ENCODE measurements at regions not wholly inside any gene's neighbourhood (a gene's known extent, or its start where the extent isn't known, plus 50 kb on each side); places are given as distances from the start of the nearest gene placed in this dataset.
"Not testable (repeated sequence)": the region's sequence is repeated elsewhere in the genome, so short reads cannot be mapped to it uniquely, and the experiment has no call there.

- no peak for FAIRE-seq
- no peak for DNase-seq
- no peak overlapping the region for H3K4me3 ChIP-seq (ENCODE audit: low read length in 3 of 3)
These were observed 65.7 kb upstream of the MID1 start for GRCh38 chrX:10685923-10686595.

DNA sequence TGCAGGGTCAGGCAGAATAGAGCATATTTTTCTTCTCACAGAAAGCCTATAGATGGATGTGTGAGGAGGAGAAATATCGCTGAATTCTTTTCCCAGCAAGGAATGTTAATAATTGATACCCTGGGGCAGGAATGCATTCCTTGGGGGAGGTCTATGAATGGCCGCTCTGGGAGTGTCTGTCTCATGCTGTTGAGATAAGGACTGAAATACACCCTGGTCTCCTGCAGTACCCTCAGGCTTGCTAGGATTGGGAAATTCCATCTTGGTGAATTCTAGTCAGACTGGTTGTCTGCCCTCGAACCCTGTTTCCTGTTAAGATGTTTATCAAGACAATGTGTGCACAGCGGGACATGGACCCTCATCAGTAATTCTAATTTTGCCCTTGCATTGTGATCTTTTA lies 71.4 kb upstream of the MID1 start:
- H3K36me3 ChIP-seq (ENCODE audit: control insufficient read depth in 2 of 3, insufficient read depth in 3 of 3, low read length in 3 of 3); H3K4me1 ChIP-seq (ENCODE audit: control insufficient read depth in 2 of 3, insufficient read depth in 2 of 3, low read depth in 1 of 3, low read length in 3 of 3); FAIRE-seq; H3K9me3 ChIP-seq (ENCODE audit: control insufficient read depth in 2 of 3, insufficient read depth in 1 of 3, low read length in 3 of 3); H3K9ac ChIP-seq (ENCODE audit: low read length in 3 of 3); H3K4me3 ChIP-seq (ENCODE audit: low read length in 3 of 3); H3K27me3 ChIP-seq (ENCODE audit: control insufficient read depth, insufficient read depth, low read length); intact Hi-C loops (cut with DNase I); DNase-seq; H3K27ac ChIP-seq (ENCODE audit: low read depth in 2 of 2, low read length in 2 of 2): not testable (repeated sequence)

More at GRCh38 chrX:10685923-10686595, 65.7 kb upstream of the MID1 start:
- H3K27me3 ChIP-seq (ENCODE audit: control insufficient read depth, insufficient read depth, low read length) = no peaks in the 10 kb centered on the region
- H3K27ac ChIP-seq (ENCODE audit: low read depth in 2 of 2, low read length in 2 of 2) = no peak overlapping the region
- intact Hi-C loops (cut with DNase I) = no loop called here
- H3K9ac ChIP-seq (ENCODE audit: low read length in 3 of 3) = no peak overlapping the region
- TF ChIP-seq, protein P1, sequence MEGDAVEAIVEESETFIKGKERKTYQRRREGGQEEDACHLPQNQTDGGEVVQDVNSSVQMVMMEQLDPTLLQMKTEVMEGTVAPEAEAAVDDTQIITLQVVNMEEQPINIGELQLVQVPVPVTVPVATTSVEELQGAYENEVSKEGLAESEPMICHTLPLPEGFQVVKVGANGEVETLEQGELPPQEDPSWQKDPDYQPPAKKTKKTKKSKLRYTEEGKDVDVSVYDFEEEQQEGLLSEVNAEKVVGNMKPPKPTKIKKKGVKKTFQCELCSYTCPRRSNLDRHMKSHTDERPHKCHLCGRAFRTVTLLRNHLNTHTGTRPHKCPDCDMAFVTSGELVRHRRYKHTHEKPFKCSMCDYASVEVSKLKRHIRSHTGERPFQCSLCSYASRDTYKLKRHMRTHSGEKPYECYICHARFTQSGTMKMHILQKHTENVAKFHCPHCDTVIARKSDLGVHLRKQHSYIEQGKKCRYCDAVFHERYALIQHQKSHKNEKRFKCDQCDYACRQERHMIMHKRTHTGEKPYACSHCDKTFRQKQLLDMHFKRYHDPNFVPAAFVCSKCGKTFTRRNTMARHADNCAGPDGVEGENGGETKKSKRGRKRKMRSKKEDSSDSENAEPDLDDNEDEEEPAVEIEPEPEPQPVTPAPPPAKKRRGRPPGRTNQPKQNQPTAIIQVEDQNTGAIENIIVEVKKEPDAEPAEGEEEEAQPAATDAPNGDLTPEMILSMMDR (IDR thresholded peaks at IDR 0.05; ENCODE audit: borderline replicate concordance, extremely low read depth, insufficient read depth) = no peak
- no peaks in the 10 kb centered on the region for H3K9me3 ChIP-seq (ENCODE audit: control insufficient read depth in 2 of 3, insufficient read depth in 1 of 3, low read length in 3 of 3)
- no peaks in the 10 kb centered on the region for H3K36me3 ChIP-seq (ENCODE audit: control insufficient read depth in 2 of 3, insufficient read depth in 3 of 3, low read length in 3 of 3)
- H3K4me1 ChIP-seq (ENCODE audit: control insufficient read depth in 2 of 3, insufficient read depth in 2 of 3, low read depth in 1 of 3, low read length in 3 of 3) = no peaks in the 10 kb centered on the region

DNA sequence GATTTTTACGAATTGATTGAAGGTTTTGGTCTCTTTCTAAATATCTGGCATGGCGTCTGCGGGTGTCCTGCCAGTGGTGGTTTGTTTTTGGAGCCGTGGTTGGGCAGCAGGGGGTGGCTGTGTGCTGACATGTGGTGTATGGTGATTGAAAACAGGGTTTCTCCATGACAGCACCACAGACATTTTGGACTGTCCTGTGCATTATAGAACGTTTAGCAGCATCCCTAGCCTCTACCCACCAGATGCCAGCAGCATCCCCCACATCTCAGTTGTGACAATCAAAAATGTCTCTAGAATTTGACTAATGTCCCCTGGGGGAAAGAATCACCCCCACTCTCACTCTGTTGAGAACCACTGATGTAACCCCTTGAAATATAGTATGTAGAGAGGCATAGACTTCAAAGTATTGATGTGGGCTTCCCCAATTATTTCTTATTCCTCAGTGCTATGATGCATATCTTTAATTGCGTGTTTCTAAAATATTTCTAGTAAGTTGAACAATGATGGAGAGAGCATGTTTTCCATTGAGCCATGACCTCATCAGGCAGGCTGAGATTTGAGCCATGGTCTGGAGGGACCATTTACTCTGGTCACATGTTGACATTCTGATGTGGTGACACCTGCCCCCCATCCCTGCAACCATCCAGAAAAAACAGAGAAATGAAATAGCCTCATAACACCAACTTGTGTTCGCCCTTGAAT lies 77.4 kb upstream of the MID1 start:
- Histone ChIP-seq H3K36me3 (ENCODE audit: control insufficient read depth in 2 of 3, insufficient read depth in 3 of 3, low read length in 3 of 3) (no peaks in the 10 kb centered on the region), H3K27me3 (ENCODE audit: control insufficient read depth, insufficient read depth, low read length) (no peaks in the 10 kb centered on the region), H3K4me1 (ENCODE audit: control insufficient read depth in 2 of 3, insufficient read depth in 2 of 3, low read depth in 1 of 3, low read length in 3 of 3) (no peaks in the 10 kb centered on the region), H3K27ac (ENCODE audit: low read depth in 2 of 2, low read length in 2 of 2) (no peak overlapping the region), H3K9me3 (ENCODE audit: control insufficient read depth in 2 of 3, insufficient read depth in 1 of 3, low read length in 3 of 3) (no peaks in the 10 kb centered on the region), H3K9ac (ENCODE audit: low read length in 3 of 3) (no peak overlapping the region), H3K4me3 (ENCODE audit: low read length in 3 of 3) (no peak overlapping the region)
- DNase-seq = no peak
- intact Hi-C loops (cut with DNase I) = no loop called here
- no peak for FAIRE-seq
- TF ChIP-seq, protein P1 (IDR thresholded peaks at IDR 0.05; ENCODE audit: borderline replicate concordance, extremely low read depth, insufficient read depth) = no peak

DNA sequence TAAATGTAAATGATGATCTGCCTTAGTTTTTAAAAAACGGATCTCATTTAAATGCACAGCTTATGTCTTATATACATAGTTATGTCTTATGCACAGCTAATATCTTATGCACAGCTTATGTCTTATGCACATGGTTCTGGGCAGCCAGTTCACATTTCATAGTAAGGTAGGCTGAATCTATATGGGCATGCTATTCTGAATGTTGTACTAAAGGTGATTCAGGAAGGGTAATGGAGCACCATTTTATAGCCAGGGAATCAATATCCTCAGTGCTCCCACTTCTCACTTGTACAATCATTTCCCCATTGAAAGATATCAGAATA lies 77.9 kb upstream of the MID1 start:
- DNase-seq = no peak
- no peak for FAIRE-seq
- Histone ChIP-seq H3K4me3 (ENCODE audit: low read length in 3 of 3) (no peak overlapping the region), H3K9ac (ENCODE audit: low read length in 3 of 3) (no peak overlapping the region), H3K27ac (ENCODE audit: low read depth in 2 of 2, low read length in 2 of 2) (no peak overlapping the region), H3K4me1 (ENCODE audit: control insufficient read depth in 2 of 3, insufficient read depth in 2 of 3, low read depth in 1 of 3, low read length in 3 of 3) (no peaks in the 10 kb centered on the region), H3K9me3 (ENCODE audit: control insufficient read depth in 2 of 3, insufficient read depth in 1 of 3, low read length in 3 of 3) (no peaks in the 10 kb centered on the region), H3K27me3 (ENCODE audit: control insufficient read depth, insufficient read depth, low read length) (no peaks in the 10 kb centered on the region), H3K36me3 (ENCODE audit: control insufficient read depth in 2 of 3, insufficient read depth in 3 of 3, low read length in 3 of 3) (no peaks in the 10 kb centered on the region)
- TF ChIP-seq, protein P1 (IDR thresholded peaks at IDR 0.05; ENCODE audit: borderline replicate concordance, extremely low read depth, insufficient read depth) = no peak
- intact Hi-C loops (cut with DNase I) = no loop called here

Measured in kidney (tissue), 13 donors.